Heart left ventricle (tissue), 16 donors: ENCODE measurements at regions not wholly inside any gene's neighbourhood (a gene's known extent, or its start where the extent isn't known, plus 50 kb on each side); places are given as distances from the start of the nearest gene placed in this dataset.

Source experiments
- ATAC-seq, 4 donors: fragments of 200-7000 bp; cut with Tn5 transposase; one replicate each; pipeline ENCODE4 v1.9.1; 2020 to 2022; ENCODE audit warnings: moderate library complexity in 4 of 4, mild to moderate bottlenecking in 3 of 4, moderate number of reproducible peaks in 1 of 4
- DNase-seq, 5 donors: peaks; one replicate each; pipeline ENCODE4 v3.0.0-alpha.2; 2020
- H3K27ac ChIP-seq, 12 donors: fragments of 200-600 bp; sonication (generic) in 4 of 12; one replicate each; pipeline versions ENCODE4 v1.5.0 to v1.8.0; 2016 to 2022; ENCODE audit warnings: mild to moderate bottlenecking in 2 of 12
- H3K27me3 ChIP-seq, 9 donors: fragments of 200-600 bp; sonication (generic) in 2 of 9; one replicate each; pipeline versions ENCODE4 v1.5.1 to v1.8.0; 2016 to 2022; ENCODE audit warnings: mild to moderate bottlenecking in 3 of 9
- H3K36me3 ChIP-seq, 9 donors: fragments of 200-600 bp; sonication (generic) in 2 of 9; one replicate each; pipeline versions ENCODE4 v1.5.0 to v1.8.0; 2018 to 2022; ENCODE audit warnings: mild to moderate bottlenecking in 2 of 9
- H3K4me1 ChIP-seq, 12 donors: fragments of 200-600 bp; sonication (generic) in 4 of 12; one replicate each; pipeline versions ENCODE4 v1.5.0 to v1.8.0; 2016 to 2022; ENCODE audit warnings: mild to moderate bottlenecking in 3 of 12
- H3K4me3 ChIP-seq, 12 donors: fragments of 200-600 bp; sonication (generic) in 4 of 12; one replicate each; pipeline versions ENCODE4 v1.5.0 to v1.8.0; 2017 to 2022; ENCODE audit warnings: mild to moderate bottlenecking in 9 of 12, moderate library complexity in 4 of 12
- H3K9me3 ChIP-seq, 12 donors: fragments of 200-600 bp; sonication (generic) in 4 of 12; one replicate each; pipeline versions ENCODE4 v1.5.0 to v1.8.0; 2016 to 2022; ENCODE audit warnings: mild to moderate bottlenecking in 1 of 12
- POLR2A ChIP-seq, 2 donors: fragments of 450-650 bp; IDR thresholded peaks; one replicate each; pipeline ENCODE4 v1.6.1; 2017; ENCODE audit warnings: antibody characterized with exemption in 2 of 2, mild to moderate bottlenecking in 2 of 2, moderate library complexity in 2 of 2
- WGBS, 4 donors: extraction: QIAGEN DNeasy Blood & Tissue Kit in 2 of 4; methylation state at CpG; one replicate each; pipeline versions ENCODE4 v1.1.5 to v1.1.7; 2013 to 2018; 5-methylcytosine and 5-hydroxymethylcytosine counted together
- intact Hi-C, 10 donors: fragments of 100-400 bp; cut with DNase I; formaldehyde crosslinking; loops; one replicate each; pipeline versions ENCODE4 v1.11.1 to v1.14.2; 2022
- TF ChIP-seq, protein P1 (sequence below), 12 donors: fragments of 200-600 bp; sonication (generic) in 4 of 12; IDR thresholded peaks; one replicate each; pipeline versions ENCODE4 v1.5.0 to v1.8.0; 2018 to 2022; ENCODE audit warnings: antibody characterized with exemption in 12 of 12, mild to moderate bottlenecking in 5 of 12
- donor health status: ischemic (EF 13 %, LVEDD 7.1; RV severe dilation, severe dysfunction).
- donor health status: healthy with polysubstance abuse.
- donor health status: DM: no; HTN: yes; CAD: no.
- donor health status: DM: no; HTN: no; CAD: no.
- donor health status: ischemic (EF 25% LVEDD 6.9; RV normal size, moderate dysfunction).
- donor health status: ischemic (EF 25% LVEDD 5.7; RV mildly dilated, moderate dysfunction).
- donor health status: healthy.
- donor health status: DM: yes; HTN: yes; CAD: no.
- donor health status: ischemic (EF 35%, LVEDD 5.7; RV mildly dilated, moderate dysfunction).
- donor health status: nonischemic (EF 11% LVEDD 7.7; RV severe dilation, severe dysfunction).
- donor health status: DM: yes; HTN: yes; CAD: no.
- donor health status: PGD.
- donor health status: ischemic (EF 29% LVEDD 5.4; RV normal size, mild dysfunction).
- donor health status: nonischemic (EF 23%, LVEDD 6.1; RV moderate dilation, normal function).

DNA sequence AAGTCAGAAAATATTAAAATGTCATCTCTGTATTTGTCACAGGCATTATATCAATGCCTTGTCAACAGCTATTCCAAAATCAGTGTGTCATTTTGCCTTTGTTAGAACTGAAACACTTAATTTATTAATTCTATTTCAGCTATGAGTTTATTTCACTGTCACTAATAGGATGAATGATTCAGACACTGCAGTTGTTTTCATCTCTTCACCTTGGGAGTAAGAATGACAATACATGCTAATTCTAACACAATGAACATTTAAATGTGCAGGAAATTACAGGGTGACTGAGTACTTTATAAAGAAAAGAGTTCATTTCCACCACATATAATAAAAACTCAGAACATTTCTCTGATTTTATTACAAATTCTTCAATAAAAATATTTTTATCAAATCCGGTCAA is 109.7 kb downstream of the P2RY1 start:
- ATAC-seq (no peak), DNase-seq (no peak)
- WGBS, 4 donors, result 85 to 94% (median 91%) methylated on average over 1 of the region's 1 CpG
- no peak overlapping the region for H3K4me3 ChIP-seq
- no peaks in the 10 kb centered on the region for H3K4me1 ChIP-seq
- TF ChIP-seq, protein P1, sequence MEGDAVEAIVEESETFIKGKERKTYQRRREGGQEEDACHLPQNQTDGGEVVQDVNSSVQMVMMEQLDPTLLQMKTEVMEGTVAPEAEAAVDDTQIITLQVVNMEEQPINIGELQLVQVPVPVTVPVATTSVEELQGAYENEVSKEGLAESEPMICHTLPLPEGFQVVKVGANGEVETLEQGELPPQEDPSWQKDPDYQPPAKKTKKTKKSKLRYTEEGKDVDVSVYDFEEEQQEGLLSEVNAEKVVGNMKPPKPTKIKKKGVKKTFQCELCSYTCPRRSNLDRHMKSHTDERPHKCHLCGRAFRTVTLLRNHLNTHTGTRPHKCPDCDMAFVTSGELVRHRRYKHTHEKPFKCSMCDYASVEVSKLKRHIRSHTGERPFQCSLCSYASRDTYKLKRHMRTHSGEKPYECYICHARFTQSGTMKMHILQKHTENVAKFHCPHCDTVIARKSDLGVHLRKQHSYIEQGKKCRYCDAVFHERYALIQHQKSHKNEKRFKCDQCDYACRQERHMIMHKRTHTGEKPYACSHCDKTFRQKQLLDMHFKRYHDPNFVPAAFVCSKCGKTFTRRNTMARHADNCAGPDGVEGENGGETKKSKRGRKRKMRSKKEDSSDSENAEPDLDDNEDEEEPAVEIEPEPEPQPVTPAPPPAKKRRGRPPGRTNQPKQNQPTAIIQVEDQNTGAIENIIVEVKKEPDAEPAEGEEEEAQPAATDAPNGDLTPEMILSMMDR (IDR thresholded peaks at IDR 0.05), result no peak
- no peak for TF ChIP-seq POLR2A (IDR thresholded peaks at IDR 0.05)
- intact Hi-C loops, result no loop called here
- no peaks in the 10 kb centered on the region for H3K9me3 ChIP-seq
- no peak overlapping the region for H3K27ac ChIP-seq
- H3K27me3 ChIP-seq, result no peaks in the 10 kb centered on the region
- no peaks in the 10 kb centered on the region for H3K36me3 ChIP-seq

DNA sequence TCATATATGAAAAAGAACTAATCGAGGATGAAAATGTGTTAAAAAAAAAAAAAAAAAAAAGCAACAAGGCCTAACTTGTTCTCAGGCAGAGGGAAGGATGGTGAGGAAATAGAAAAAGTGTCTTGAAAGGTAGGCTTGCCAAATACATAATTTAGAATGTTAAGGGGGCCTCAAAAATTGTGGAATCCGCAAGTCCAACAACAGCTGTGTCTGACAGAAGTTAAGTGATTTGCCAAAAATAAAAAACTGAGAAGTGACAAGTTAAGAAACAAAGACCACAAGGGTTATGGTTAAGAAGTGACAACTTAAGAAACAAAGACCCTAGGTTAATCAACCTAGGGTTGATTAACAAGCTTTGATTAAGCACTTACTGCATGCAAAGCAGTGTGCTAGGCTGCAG is 110.6 kb downstream of the P2RY1 start:
- no peaks in the 10 kb centered on the region for H3K9me3 ChIP-seq
- H3K4me3 ChIP-seq, result no peak overlapping the region
- TF ChIP-seq, protein P1 (IDR thresholded peaks at IDR 0.05), result no peak
- TF ChIP-seq POLR2A (IDR thresholded peaks at IDR 0.05), result no peak
- ATAC-seq, result no peak
- H3K36me3 ChIP-seq, result no peaks in the 10 kb centered on the region
- peaks cover 0 to 3% (median 0%) of the 10 kb centered on the region in 9 donors for H3K27me3 ChIP-seq
- H3K27ac ChIP-seq, result no peak overlapping the region
- WGBS, 4 donors, result 80 to 86% (median 85%) methylated on average over 2 of the region's 2 CpGs
- intact Hi-C loops, result no loop called here
- no peak for DNase-seq
- H3K4me1 ChIP-seq, result no peaks in the 10 kb centered on the region

DNA sequence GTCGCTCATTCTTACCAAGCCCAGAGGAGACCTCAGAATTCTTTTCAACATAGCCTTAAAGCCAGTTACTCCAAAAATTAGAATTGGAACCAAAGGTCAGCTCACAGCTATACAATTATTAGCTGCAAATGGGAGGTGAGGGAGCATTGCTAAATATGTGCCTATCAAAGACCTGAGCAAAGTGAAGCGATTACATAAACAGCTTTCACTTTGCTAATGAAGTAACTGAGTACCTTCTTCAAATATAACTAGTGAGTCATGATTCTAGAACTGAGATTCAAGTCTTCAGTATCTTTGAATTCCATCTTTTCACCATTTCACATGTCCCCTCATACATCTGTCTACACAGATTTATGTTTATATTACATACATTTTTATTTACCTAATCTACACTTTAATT is 122.6 kb downstream of the P2RY1 start:
- ATAC-seq (no peak), DNase-seq (no peak)
- intact Hi-C loops, result no loop called here
- Histone ChIP-seq H3K27me3 (no peaks in the 10 kb centered on the region), H3K27ac (no peak overlapping the region), H3K4me3 (no peak overlapping the region), H3K4me1 (no peaks in the 10 kb centered on the region), H3K9me3 (no peaks in the 10 kb centered on the region), H3K36me3 (no peaks in the 10 kb centered on the region)
- no peak for TF ChIP-seq POLR2A (IDR thresholded peaks at IDR 0.05)
- TF ChIP-seq, protein P1 (IDR thresholded peaks at IDR 0.05), result no peak
- WGBS, 4 donors, result 91 to 96% (median 92%) methylated on average over 2 of the region's 2 CpGs

DNA sequence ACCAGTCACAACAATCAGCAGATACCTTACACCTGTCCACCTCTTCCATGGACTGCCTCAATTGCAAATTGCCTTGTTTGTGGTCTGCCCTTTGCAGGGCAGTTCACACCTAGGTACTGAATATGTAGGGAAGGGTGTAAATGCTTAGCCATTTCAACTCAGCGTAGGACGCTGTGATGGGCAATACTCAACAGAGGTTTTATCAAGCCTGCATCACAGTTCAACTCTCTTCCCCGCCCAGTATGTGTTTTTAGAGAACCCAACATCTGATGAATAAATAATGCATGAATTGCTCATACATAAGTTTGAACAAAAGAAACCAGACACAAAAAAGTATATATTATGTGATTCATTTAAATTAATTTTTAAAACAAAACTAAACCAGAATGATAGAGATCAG is 124.4 kb downstream of the P2RY1 start:
- Histone ChIP-seq H3K27me3 (no peaks in the 10 kb centered on the region), H3K4me1 (no peaks in the 10 kb centered on the region), H3K27ac (no peak overlapping the region), H3K36me3 (no peaks in the 10 kb centered on the region), H3K9me3 (no peaks in the 10 kb centered on the region), H3K4me3 (no peak overlapping the region)
- TF ChIP-seq, protein P1 (IDR thresholded peaks at IDR 0.05), result no peak
- TF ChIP-seq POLR2A (IDR thresholded peaks at IDR 0.05), result no peak
- intact Hi-C loops, result no loop called here
- DNase-seq (no peak), ATAC-seq (no peak)
- WGBS, 4 donors, result 74 to 81% (median 76%) methylated on average over 3 of the region's 3 CpGs
